SK-N-SH (cell line): ENCODE measurements at regions not wholly inside any gene's neighbourhood (a gene's known extent, or its start where the extent isn't known, plus 50 kb on each side); places are given as distances from the start of the nearest gene placed in this dataset.
A peak's percentile ranks its signal among the peaks of the same experiment; 100 is the strongest.

ENCODE experiments used
- CTCF ChIA-PET: fragments of 300-600, 350-600 bp; formaldehyde crosslinking; extraction: SDS; loops from one replicate; lab custom pipeline; 2021; lab: Yijun Ruan, JAX
- POLR2A ChIA-PET: fragments of 350-600 bp; sonication (Branson Sonifier 250); formaldehyde crosslinking; extraction: SDS; loops from one replicate; lab custom pipeline; 2020; ENCODE audit warnings: antibody characterized with exemption, inconsistent platforms; lab: Yijun Ruan, JAX
- DNase-seq: peaks from one replicate; pipeline ENCODE4 v3.0.0; 2012
- H2AFZ ChIP-seq: fragments of 200-600 bp; sonication (generic); 2 replicates; pipeline ENCODE4 v1.8.1; 2016; ENCODE audit warnings: antibody characterized with exemption, mild to moderate bottlenecking, low read depth
- H3F3A ChIP-seq: fragments of 200-600 bp; sonication (generic); replicated peaks from 2 replicates; pipeline ENCODE3; 2016; ENCODE audit warnings: antibody characterized with exemption, mild to moderate bottlenecking; ENCODE audit not compliant: insufficient read depth
- H3K27ac ChIP-seq, 2 experiments: fragments of 200-500 bp in 1 of 2; fragments of 200-600 bp in 1 of 2; sonication (Bioruptor generic) in 1 of 2; sonication (generic), shearing (Covaris generic) in 1 of 2; 2 replicates each; pipeline versions ENCODE4 v1.5.1 to v1.6.1; 2014 to 2016; ENCODE audit warnings: low read depth in 2 of 2, inconsistent platforms in 1 of 2, low read length in 1 of 2, mild to moderate bottlenecking in 1 of 2, mixed read lengths in 1 of 2
- H3K27me3 ChIP-seq: fragments of 200-600 bp; sonication (generic), shearing (Covaris generic); 2 replicates; pipeline ENCODE4 v1.6.1; 2016; ENCODE audit warnings: mixed run types; ENCODE audit not compliant: insufficient read depth
- H3K36me3 ChIP-seq, 2 experiments: fragments of 200-500 bp in 1 of 2; fragments of 200-600 bp in 1 of 2; sonication (Bioruptor generic) in 1 of 2; sonication (generic) in 1 of 2; replicated peaks in 1 of 2; 2 replicates each; pipeline versions ENCODE3 to v1.5.1; 2014 to 2016; ENCODE audit warnings: low read length in 1 of 2, mild to moderate bottlenecking in 1 of 2; ENCODE audit not compliant: insufficient read depth in 2 of 2, control insufficient read depth in 1 of 2
- H3K4me1 ChIP-seq, 2 experiments: fragments of 200-500 bp in 1 of 2; fragments of 200-600 bp in 1 of 2; sonication (Bioruptor generic) in 1 of 2; sonication (generic), shearing (Covaris generic) in 1 of 2; 2 replicates each; pipeline versions ENCODE4 v1.5.1 to v1.6.1; 2014 to 2016; ENCODE audit warnings: low read depth in 1 of 2, low read length in 1 of 2, mixed run types in 1 of 2; ENCODE audit not compliant: insufficient read depth in 2 of 2, control insufficient read depth in 1 of 2
- H3K4me2 ChIP-seq: fragments of 200-600 bp; sonication (generic), shearing (Covaris generic); 2 replicates; pipeline ENCODE4 v1.6.1; 2017; ENCODE audit warnings: mixed run types
- H3K4me3 ChIP-seq, 2 experiments: fragments of 200-500 bp in 1 of 2; fragments of 200-600 bp in 1 of 2; sonication (Bioruptor generic) in 1 of 2; sonication (generic), shearing (Covaris generic) in 1 of 2; 2 replicates each; pipeline versions ENCODE4 v1.5.1 to v1.8.1; 2014 to 2016; ENCODE audit warnings: low read depth in 2 of 2, inconsistent platforms in 1 of 2, low read length in 1 of 2, mild to moderate bottlenecking in 1 of 2, mixed read lengths in 1 of 2, moderate library complexity in 1 of 2
- H3K79me2 ChIP-seq: fragments of 200-600 bp; sonication (generic); 2 replicates; pipeline ENCODE4 v1.8.1; 2017; ENCODE audit warnings: mild to moderate bottlenecking; ENCODE audit not compliant: insufficient read depth
- H3K9ac ChIP-seq: fragments of 200-600 bp; sonication (generic); 2 replicates; pipeline ENCODE4 v1.6.1; 2017; ENCODE audit warnings: mixed run types
- H3K9me2 ChIP-seq: fragments of 200-600 bp; sonication (generic); 2 replicates; pipeline ENCODE4 v1.6.1; 2017; ENCODE audit warnings: mixed run types
- H3K9me3 ChIP-seq: fragments of 200-600 bp; sonication (generic); 2 replicates; pipeline ENCODE4 v1.6.1; 2017; ENCODE audit warnings: mixed run types, mild to moderate bottlenecking, moderate library complexity
- H4K20me1 ChIP-seq: fragments of 200-600 bp; sonication (generic); 2 replicates; pipeline ENCODE4 v1.6.1; 2017; ENCODE audit warnings: mild to moderate bottlenecking, mixed run types; ENCODE audit not compliant: insufficient read depth
- ELF1 ChIP-seq: IDR thresholded peaks from 2 replicates; pipeline ENCODE4 v1.4.0; 2012
- EP300 ChIP-seq, 2 experiments: IDR thresholded peaks; 2 replicates each; pipeline versions ENCODE4 v1.4.0 to v1.6.1; 2012; ENCODE audit warnings: borderline replicate concordance in 1 of 2, low read depth in 1 of 2, low read length in 1 of 2
- EZH2phosphoT487 ChIP-seq: fragments of 200-600 bp; sonication (generic); IDR thresholded peaks from 2 replicates; pipeline ENCODE4 v1.6.1; 2017; ENCODE audit warnings: low read depth, mixed run types, mild to moderate bottlenecking, antibody characterized with exemption, moderate library complexity, borderline replicate concordance
- FOXJ3 ChIP-seq: sonication (generic); formaldehyde crosslinking; IDR thresholded peaks from 2 replicates; pipeline ENCODE4 v1.5.1; 2020; ENCODE audit warnings: mild to moderate bottlenecking, missing genetic modification reagents
- FOXM1 ChIP-seq: IDR thresholded peaks from 2 replicates; pipeline ENCODE4 v1.4.0; 2012; ENCODE audit warnings: low read depth, mild to moderate bottlenecking
- IRF3 ChIP-seq: fragments of 150-350 bp; IDR thresholded peaks from 2 replicates; pipeline ENCODE4 v1.6.1; 2016; ENCODE audit warnings: mild to moderate bottlenecking, low read depth, low read length
- JUND ChIP-seq: IDR thresholded peaks from 2 replicates; pipeline ENCODE4 v1.4.0; 2012
- MAX ChIP-seq: IDR thresholded peaks from 2 replicates; pipeline ENCODE4 v1.4.0; 2012; ENCODE audit warnings: low read depth
- MEF2A ChIP-seq: IDR thresholded peaks from 2 replicates; pipeline ENCODE4 v1.4.0; 2012; ENCODE audit warnings: low read depth, borderline replicate concordance
- MXI1 ChIP-seq: IDR thresholded peaks from 2 replicates; pipeline ENCODE4 v1.6.1; 2012; ENCODE audit warnings: mild to moderate bottlenecking, low read depth, low read length, improper control_type of control experiment
- NFIC ChIP-seq: IDR thresholded peaks from 2 replicates; pipeline ENCODE4 v1.4.0; 2012; ENCODE audit warnings: borderline replicate concordance
- NRF1 ChIP-seq: IDR thresholded peaks from 2 replicates; pipeline ENCODE4 v1.6.1; 2012; ENCODE audit warnings: low read depth, mild to moderate bottlenecking, low read length
- POLR2AphosphoS5 ChIP-seq: IDR thresholded peaks from 2 replicates; pipeline ENCODE4 v1.6.1; 2012; ENCODE audit warnings: low read depth, low read length
- RAD21 ChIP-seq: IDR thresholded peaks from 2 replicates; pipeline ENCODE4 v1.6.1; 2012; ENCODE audit warnings: mild to moderate bottlenecking, low read length
- RCOR1 ChIP-seq: fragments of 150-350 bp; IDR thresholded peaks from 2 replicates; pipeline ENCODE4 v1.6.1; 2017; ENCODE audit warnings: antibody characterized with exemption, low read length
- RFX5 ChIP-seq: IDR thresholded peaks from 2 replicates; pipeline ENCODE4 v1.6.1; 2012; ENCODE audit warnings: mild to moderate bottlenecking, improper control_type of control experiment, low read length
- RXRA ChIP-seq: IDR thresholded peaks from 2 replicates; pipeline ENCODE4 v1.4.0; 2012; ENCODE audit warnings: low read depth, mild to moderate bottlenecking, borderline replicate concordance
- SIN3A ChIP-seq: IDR thresholded peaks from 2 replicates; pipeline ENCODE4 v1.6.1; 2012; ENCODE audit warnings: low read depth, mild to moderate bottlenecking, low read length, moderate library complexity, borderline replicate concordance
- SMC3 ChIP-seq: IDR thresholded peaks from 2 replicates; pipeline ENCODE4 v1.6.1; 2012; ENCODE audit warnings: low read depth, low read length, improper control_type of control experiment
- TEAD4 ChIP-seq: IDR thresholded peaks from 2 replicates; pipeline ENCODE4 v1.4.0; 2012; ENCODE audit warnings: mild to moderate bottlenecking, borderline replicate concordance; ENCODE audit not compliant: insufficient read depth
- YY1 ChIP-seq: IDR thresholded peaks from 2 replicates; pipeline ENCODE4 v1.4.0; 2012; ENCODE audit warnings: low read depth, mild to moderate bottlenecking
- WGBS: methylation state at CpG from one replicate; pipeline ENCODE4 v1.1.6; 2017; ENCODE audit warnings: low lambda C conversion rate; 5-methylcytosine and 5-hydroxymethylcytosine counted together

- Histone ChIP-seq H2AFZ (no peak overlapping the region), H3K27me3 (no peaks in the 10 kb centered on the region), H3K9ac (no peak overlapping the region), H3K79me2 (no peaks in the 10 kb centered on the region), H3K4me3 (no peak overlapping the region), H3K9me2 (no peaks in the 10 kb centered on the region), H3K9me3 (no peaks in the 10 kb centered on the region), H3K36me3 (no peaks in the 10 kb centered on the region), H3K4me1 (peaks cover 2 to 14% of the 10 kb centered on the region in 2 experiments; a peak in 2 of 4 replicates), H3K4me2 (no peak overlapping the region), H3K27ac (no peak overlapping the region), H3F3A (no peaks in the 10 kb centered on the region), H4K20me1 (no peaks in the 10 kb centered on the region)
- ChIA-PET POLR2A (no interaction called here), CTCF (interaction anchor here (1.2 kb wide), 1 partner anchor 553 kb away, joined by 3 read pairs; no protein-coding TSS in a partner anchor)
- TF ChIP-seq SMC3 (no peak), RXRA (no peak), JUND (no peak), IRF3 (no peak), RCOR1 (no peak), FOXJ3 (no peak), NFIC (no peak), FOXM1 (no peak), POLR2AphosphoS5 (no peak), EZH2phosphoT487 (no peak), NRF1 (no peak), EP300 (IDR thresholded peaks at IDR 0.05; ENCODE audit: borderline replicate concordance in 1 of 2, low read depth in 1 of 2, low read length in 1 of 2) (no peak), RAD21 (no peak)
- WGBS = 88% methylated on average over 6 of the region's 6 CpGs
- DNase-seq = no peak
These were observed 121.0 kb upstream of the ARSJ start for GRCh38 chr4:114100288-114101031.

GRCh38 chr4:114103908-114104307 is 124.5 kb upstream of the ARSJ start:
- ChIA-PET CTCF (interaction anchor here (1.0 to 1.3 kb wide), 2 partner anchors 27 to 34 kb away, joined by 3 read pairs; no protein-coding TSS in a partner anchor), POLR2A (no interaction called here)
- no peaks in the 10 kb centered on the region for H3K79me2 ChIP-seq
- H2AFZ ChIP-seq = peak overlapping the region; percentile 78
- H4K20me1 ChIP-seq = no peaks in the 10 kb centered on the region
- TF ChIP-seq JUND = no peak
- TF ChIP-seq MAX = no peak
- TF ChIP-seq SIN3A = no peak
- TF ChIP-seq NRF1 = no peak
- TF ChIP-seq TEAD4 = no peak
- no peak for TF ChIP-seq MEF2A
- TF ChIP-seq MXI1 = no peak
- no peak for TF ChIP-seq YY1
- no peak for TF ChIP-seq ELF1
- no peak for TF ChIP-seq RFX5
- TF ChIP-seq, all 33 proteins: peak for 0
- no peaks in the 10 kb centered on the region for H3K9me2 ChIP-seq
- H3K27me3 ChIP-seq = no peaks in the 10 kb centered on the region
- no peak overlapping the region for H3K4me3 ChIP-seq
- H3K36me3 ChIP-seq = no peaks in the 10 kb centered on the region
- 0 out of 2 replicates have a peak overlapping the region, but pooled peaks have one; percentile 18 for H3K4me2 ChIP-seq
- WGBS = 91% methylated on average over 1 of the region's 1 CpG
- peaks cover 3 to 14% of the 10 kb centered on the region in 2 experiments; a peak in 2 of 4 replicates for H3K4me1 ChIP-seq
- DNase-seq = no peak
- no peaks in the 10 kb centered on the region for H3F3A ChIP-seq
- no peak overlapping the region for H3K9ac ChIP-seq
- no peak overlapping the region for H3K27ac ChIP-seq
- no peaks in the 10 kb centered on the region for H3K9me3 ChIP-seq
